ENCODE measurements at regions not wholly inside any gene's neighbourhood (a gene's known extent, or its start where the extent isn't known, plus 50 kb on each side); places are given as distances from the start of the nearest gene placed in this dataset.

DNA sequence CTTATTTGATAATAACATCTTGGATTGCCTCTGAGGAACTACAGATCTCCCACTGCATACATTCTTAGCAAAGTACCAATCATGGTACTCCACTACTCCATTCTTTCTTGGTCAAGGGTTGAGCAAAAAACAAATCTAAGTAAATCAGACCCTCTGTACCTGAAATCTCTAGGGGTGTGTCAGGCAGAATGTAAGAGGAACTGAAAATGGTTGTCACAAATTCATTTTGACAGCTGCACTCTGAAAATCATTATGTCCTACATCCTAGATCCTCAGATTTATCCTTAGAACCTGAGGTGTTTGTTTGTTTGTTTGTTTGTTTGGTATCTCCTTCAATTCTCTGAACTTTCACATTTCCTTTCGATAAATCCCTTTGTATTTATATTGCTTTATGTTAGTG lies 433.2 kb upstream of the BTBD3 start (continued):
- TF ChIP-seq, protein P1, sequence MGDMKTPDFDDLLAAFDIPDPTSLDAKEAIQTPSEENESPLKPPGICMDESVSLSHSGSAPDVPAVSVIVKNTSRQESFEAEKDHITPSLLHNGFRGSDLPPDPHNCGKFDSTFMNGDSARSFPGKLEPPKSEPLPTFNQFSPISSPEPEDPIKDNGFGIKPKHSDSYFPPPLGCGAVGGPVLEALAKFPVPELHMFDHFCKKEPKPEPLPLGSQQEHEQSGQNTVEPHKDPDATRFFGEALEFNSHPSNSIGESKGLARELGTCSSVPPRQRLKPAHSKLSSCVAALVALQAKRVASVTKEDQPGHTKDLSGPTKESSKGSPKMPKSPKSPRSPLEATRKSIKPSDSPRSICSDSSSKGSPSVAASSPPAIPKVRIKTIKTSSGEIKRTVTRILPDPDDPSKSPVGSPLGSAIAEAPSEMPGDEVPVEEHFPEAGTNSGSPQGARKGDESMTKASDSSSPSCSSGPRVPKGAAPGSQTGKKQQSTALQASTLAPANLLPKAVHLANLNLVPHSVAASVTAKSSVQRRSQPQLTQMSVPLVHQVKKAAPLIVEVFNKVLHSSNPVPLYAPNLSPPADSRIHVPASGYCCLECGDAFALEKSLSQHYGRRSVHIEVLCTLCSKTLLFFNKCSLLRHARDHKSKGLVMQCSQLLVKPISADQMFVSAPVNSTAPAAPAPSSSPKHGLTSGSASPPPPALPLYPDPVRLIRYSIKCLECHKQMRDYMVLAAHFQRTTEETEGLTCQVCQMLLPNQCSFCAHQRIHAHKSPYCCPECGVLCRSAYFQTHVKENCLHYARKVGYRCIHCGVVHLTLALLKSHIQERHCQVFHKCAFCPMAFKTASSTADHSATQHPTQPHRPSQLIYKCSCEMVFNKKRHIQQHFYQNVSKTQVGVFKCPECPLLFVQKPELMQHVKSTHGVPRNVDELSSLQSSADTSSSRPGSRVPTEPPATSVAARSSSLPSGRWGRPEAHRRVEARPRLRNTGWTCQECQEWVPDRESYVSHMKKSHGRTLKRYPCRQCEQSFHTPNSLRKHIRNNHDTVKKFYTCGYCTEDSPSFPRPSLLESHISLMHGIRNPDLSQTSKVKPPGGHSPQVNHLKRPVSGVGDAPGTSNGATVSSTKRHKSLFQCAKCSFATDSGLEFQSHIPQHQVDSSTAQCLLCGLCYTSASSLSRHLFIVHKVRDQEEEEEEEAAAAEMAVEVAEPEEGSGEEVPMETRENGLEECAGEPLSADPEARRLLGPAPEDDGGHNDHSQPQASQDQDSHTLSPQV (IDR thresholded peaks at IDR 0.05): no peak

DNA sequence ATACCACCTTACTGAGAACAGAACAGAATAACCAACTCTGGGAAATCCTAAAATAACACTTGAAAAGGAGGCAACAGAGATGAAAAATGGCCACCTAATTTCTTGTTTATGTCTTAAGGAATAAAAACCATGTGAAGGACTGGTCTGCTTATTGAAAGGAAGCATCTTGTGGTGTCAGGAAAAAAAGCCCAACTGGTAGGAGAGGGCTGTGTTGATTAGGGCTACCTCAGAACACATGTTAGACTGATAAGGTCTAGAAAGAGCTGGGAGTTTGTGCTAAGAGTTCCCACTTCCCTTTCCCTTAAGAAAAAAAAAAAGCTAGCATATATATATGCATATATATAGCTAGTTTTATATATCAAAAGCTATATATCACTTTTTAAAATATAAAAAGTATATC lies 425.3 kb upstream of the BTBD3 start:
- Histone ChIP-seq H3K4me2 (ENCODE audit: control insufficient read depth, insufficient read depth) (no peak overlapping the region), H3K79me2 (ENCODE audit: control insufficient read depth, insufficient read depth, low read length) (no peaks in the 10 kb centered on the region), H4K20me1 (ENCODE audit: control insufficient read depth, insufficient read depth) (no peaks in the 10 kb centered on the region), H3K27ac (ENCODE audit: control insufficient read depth, insufficient read depth) (no peak overlapping the region), H3K4me3 (no peak overlapping the region), H2AFZ (ENCODE audit: control insufficient read depth, low read depth, low read length) (no peak overlapping the region), H3K9ac (ENCODE audit: control insufficient read depth, insufficient read depth, low read length) (no peak overlapping the region), H3K27me3 (replicated peaks in 1 of 2; ENCODE audit: control insufficient read depth in 2 of 2, insufficient read depth in 2 of 2, low read length in 1 of 2) (no peaks in the 10 kb centered on the region), H3K36me3 (ENCODE audit: control insufficient read depth in 2 of 2, insufficient read depth in 2 of 2, low read length in 1 of 2) (no peaks in the 10 kb centered on the region), H3K9me3 (replicated peaks; ENCODE audit: control insufficient read depth, insufficient read depth, low read length) (no peaks in the 10 kb centered on the region), H3K4me1 (ENCODE audit: control insufficient read depth, insufficient read depth, low read length) (no peaks in the 10 kb centered on the region)
- ATAC-seq: no peak
- ChIA-PET SMC1A (ENCODE audit: uncharacterized antibody, unreplicated experiment) (interaction anchor here (1.2 to 1.5 kb wide), 2 partner anchors 8 to 47 kb away, joined by 4 to 5 read pairs; no protein-coding TSS in a partner anchor), CTCF (interaction anchor here (0.6 to 3.2 kb wide), 2 partner anchors 13 to 51 kb away, joined by 3 to 11 read pairs; no protein-coding TSS in a partner anchor), POLR2A (interaction anchor here (0.6 kb wide), 1 partner anchor 142 kb away, joined by 3 read pairs; no protein-coding TSS in a partner anchor), RAD21 (ENCODE audit: unreplicated experiment) (no interaction called here)
- no peak for FAIRE-seq
- in situ Hi-C loops (cut with MboI) (no loop called here), intact Hi-C loops (cut with micrococcal nuclease; ENCODE audit: unreplicated experiment) (no loop called here)
- DNase-seq (ENCODE audit: low read depth, low spot score): no peak
- BruUV-seq (replicated peaks): no TSS peak
- TF ChIP-seq BCL11A (IDR thresholded peaks at IDR 0.05; ENCODE audit: low read depth, low read length) (no peak), IKZF2 (IDR thresholded peaks at IDR 0.05) (no peak), CREM (IDR thresholded peaks at IDR 0.05; ENCODE audit: low read depth) (no peak), NFIC (IDR thresholded peaks at IDR 0.05; ENCODE audit: low read depth, low read length) (no peak)
- TF ChIP-seq, protein P2, sequence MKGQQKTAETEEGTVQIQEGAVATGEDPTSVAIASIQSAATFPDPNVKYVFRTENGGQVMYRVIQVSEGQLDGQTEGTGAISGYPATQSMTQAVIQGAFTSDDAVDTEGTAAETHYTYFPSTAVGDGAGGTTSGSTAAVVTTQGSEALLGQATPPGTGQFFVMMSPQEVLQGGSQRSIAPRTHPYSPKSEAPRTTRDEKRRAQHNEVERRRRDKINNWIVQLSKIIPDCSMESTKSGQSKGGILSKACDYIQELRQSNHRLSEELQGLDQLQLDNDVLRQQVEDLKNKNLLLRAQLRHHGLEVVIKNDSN (IDR thresholded peaks at IDR 0.05; ENCODE audit: borderline replicate concordance, extremely low read length, insufficient read depth, low read depth, low read length): no peak
- TF ChIP-seq, protein P3, sequence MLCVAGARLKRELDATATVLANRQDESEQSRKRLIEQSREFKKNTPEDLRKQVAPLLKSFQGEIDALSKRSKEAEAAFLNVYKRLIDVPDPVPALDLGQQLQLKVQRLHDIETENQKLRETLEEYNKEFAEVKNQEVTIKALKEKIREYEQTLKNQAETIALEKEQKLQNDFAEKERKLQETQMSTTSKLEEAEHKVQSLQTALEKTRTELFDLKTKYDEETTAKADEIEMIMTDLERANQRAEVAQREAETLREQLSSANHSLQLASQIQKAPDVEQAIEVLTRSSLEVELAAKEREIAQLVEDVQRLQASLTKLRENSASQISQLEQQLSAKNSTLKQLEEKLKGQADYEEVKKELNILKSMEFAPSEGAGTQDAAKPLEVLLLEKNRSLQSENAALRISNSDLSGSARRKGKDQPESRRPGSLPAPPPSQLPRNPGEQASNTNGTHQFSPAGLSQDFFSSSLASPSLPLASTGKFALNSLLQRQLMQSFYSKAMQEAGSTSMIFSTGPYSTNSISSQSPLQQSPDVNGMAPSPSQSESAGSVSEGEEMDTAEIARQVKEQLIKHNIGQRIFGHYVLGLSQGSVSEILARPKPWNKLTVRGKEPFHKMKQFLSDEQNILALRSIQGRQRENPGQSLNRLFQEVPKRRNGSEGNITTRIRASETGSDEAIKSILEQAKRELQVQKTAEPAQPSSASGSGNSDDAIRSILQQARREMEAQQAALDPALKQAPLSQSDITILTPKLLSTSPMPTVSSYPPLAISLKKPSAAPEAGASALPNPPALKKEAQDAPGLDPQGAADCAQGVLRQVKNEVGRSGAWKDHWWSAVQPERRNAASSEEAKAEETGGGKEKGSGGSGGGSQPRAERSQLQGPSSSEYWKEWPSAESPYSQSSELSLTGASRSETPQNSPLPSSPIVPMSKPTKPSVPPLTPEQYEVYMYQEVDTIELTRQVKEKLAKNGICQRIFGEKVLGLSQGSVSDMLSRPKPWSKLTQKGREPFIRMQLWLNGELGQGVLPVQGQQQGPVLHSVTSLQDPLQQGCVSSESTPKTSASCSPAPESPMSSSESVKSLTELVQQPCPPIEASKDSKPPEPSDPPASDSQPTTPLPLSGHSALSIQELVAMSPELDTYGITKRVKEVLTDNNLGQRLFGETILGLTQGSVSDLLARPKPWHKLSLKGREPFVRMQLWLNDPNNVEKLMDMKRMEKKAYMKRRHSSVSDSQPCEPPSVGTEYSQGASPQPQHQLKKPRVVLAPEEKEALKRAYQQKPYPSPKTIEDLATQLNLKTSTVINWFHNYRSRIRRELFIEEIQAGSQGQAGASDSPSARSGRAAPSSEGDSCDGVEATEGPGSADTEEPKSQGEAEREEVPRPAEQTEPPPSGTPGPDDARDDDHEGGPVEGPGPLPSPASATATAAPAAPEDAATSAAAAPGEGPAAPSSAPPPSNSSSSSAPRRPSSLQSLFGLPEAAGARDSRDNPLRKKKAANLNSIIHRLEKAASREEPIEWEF (IDR thresholded peaks at IDR 0.05; ENCODE audit: insufficient replicate concordance, low read depth, low read length): no peak
- TF ChIP-seq, protein P4, sequence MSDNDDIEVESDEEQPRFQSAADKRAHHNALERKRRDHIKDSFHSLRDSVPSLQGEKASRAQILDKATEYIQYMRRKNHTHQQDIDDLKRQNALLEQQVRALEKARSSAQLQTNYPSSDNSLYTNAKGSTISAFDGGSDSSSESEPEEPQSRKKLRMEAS (IDR thresholded peaks at IDR 0.05; ENCODE audit: low read depth, low read length): no peak

Measured in GM12878 (cell line).